ENCODE measurements at regions not wholly inside any gene's neighbourhood (a gene's known extent, or its start where the extent isn't known, plus 50 kb on each side); places are given as distances from the start of the nearest gene placed in this dataset.

- DNase-seq (ENCODE audit: extremely low read depth, low read depth) = no peak
- no peak for TF ChIP-seq CTCF (IDR thresholded peaks at IDR 0.05; ENCODE audit: low read depth, low read length, missing control alignments)
- H3K4me3 ChIP-seq (replicated peaks; ENCODE audit: low read depth, low read length) = no peak overlapping the region
Measured at GRCh38 chr6:53989504-53989903, 121.7 kb upstream of the MLIP start.

GRCh38 chr6:53992522-53992921, 118.7 kb upstream of the MLIP start:
- H3K4me3 ChIP-seq (replicated peaks; ENCODE audit: low read depth, low read length) = no peak overlapping the region
- TF ChIP-seq CTCF (IDR thresholded peaks at IDR 0.05; ENCODE audit: low read depth, low read length, missing control alignments) = no peak
- no peak for DNase-seq (ENCODE audit: extremely low read depth, low read depth)

GRCh38 chr6:53994201-53994600, 117.0 kb upstream of the MLIP start:
- no peak overlapping the region for H3K4me3 ChIP-seq (replicated peaks; ENCODE audit: low read depth, low read length)
- no peak for TF ChIP-seq CTCF (IDR thresholded peaks at IDR 0.05; ENCODE audit: low read depth, low read length, missing control alignments)
- no peak for DNase-seq (ENCODE audit: extremely low read depth, low read depth)

- no peak for DNase-seq (ENCODE audit: extremely low read depth, low read depth)
- no peak for TF ChIP-seq CTCF (IDR thresholded peaks at IDR 0.05; ENCODE audit: low read depth, low read length, missing control alignments)
- no peak overlapping the region for H3K4me3 ChIP-seq (replicated peaks; ENCODE audit: low read depth, low read length)
Measured at GRCh38 chr6:53995935-53996334, 115.3 kb upstream of the MLIP start.

- no peak overlapping the region for H3K4me3 ChIP-seq (replicated peaks; ENCODE audit: low read depth, low read length)
- no peak for DNase-seq (ENCODE audit: extremely low read depth, low read depth)
- no peak for TF ChIP-seq CTCF (IDR thresholded peaks at IDR 0.05; ENCODE audit: low read depth, low read length, missing control alignments)
Measured at GRCh38 chr6:53998303-53998702, 112.9 kb upstream of the MLIP start.

- no peak for DNase-seq (ENCODE audit: extremely low read depth, low read depth)
- no peak for TF ChIP-seq CTCF (IDR thresholded peaks at IDR 0.05; ENCODE audit: low read depth, low read length, missing control alignments)
- H3K4me3 ChIP-seq (replicated peaks; ENCODE audit: low read depth, low read length) = no peak overlapping the region
Measured at GRCh38 chr6:53999088-53999755, 112.0 kb upstream of the MLIP start.

GRCh38 chr6:54002116-54002515, 109.1 kb upstream of the MLIP start:
- no peak for DNase-seq (ENCODE audit: extremely low read depth, low read depth)
- H3K4me3 ChIP-seq (replicated peaks; ENCODE audit: low read depth, low read length) = no peak overlapping the region
- no peak for TF ChIP-seq CTCF (IDR thresholded peaks at IDR 0.05; ENCODE audit: low read depth, low read length, missing control alignments)
